GM18907 (cell line): ENCODE measurements at regions not wholly inside any gene's neighbourhood (a gene's known extent, or its start where the extent isn't known, plus 50 kb on each side); places are given as distances from the start of the nearest gene placed in this dataset.
"Not testable (repeated sequence)": the region's sequence is repeated elsewhere in the genome, so short reads cannot be mapped to it uniquely, and the experiment has no call there.

ENCODE experiments used
- ATAC-seq: cut with Tn5 transposase; IDR thresholded peaks from one replicate; pipeline ENCODE4 v1.9.1; 2021; ENCODE audit warnings: mild to moderate bottlenecking, moderate library complexity; ENCODE audit not compliant: unreplicated experiment

GRCh38 chr5:120913396-120913795 lies 449.3 kb downstream of the PRR16 start:
- no peak for ATAC-seq

GRCh38 chr5:120917214-120917758 lies 453.2 kb downstream of the PRR16 start:
- ATAC-seq: no peak

- no peak for ATAC-seq
Observed at GRCh38 chr5:120919017-120919416, 454.9 kb downstream of the PRR16 start.

GRCh38 chr5:120923026-120923425 lies 458.9 kb downstream of the PRR16 start:
- no peak for ATAC-seq

GRCh38 chr5:120926471-120926870 lies 462.4 kb downstream of the PRR16 start:
- no peak for ATAC-seq

GRCh38 chr5:120927950-120928530 lies 463.9 kb downstream of the PRR16 start:
- ATAC-seq: no peak

- no peak for ATAC-seq
Observed at GRCh38 chr5:120932480-120932879, 468.4 kb downstream of the PRR16 start.

- no peak for ATAC-seq
Observed at GRCh38 chr5:120934031-120934430, 469.9 kb downstream of the PRR16 start.

- ATAC-seq: no peak
Observed at GRCh38 chr5:120936652-120937051, 472.6 kb downstream of the PRR16 start.

GRCh38 chr5:120938604-120939003 lies 474.5 kb downstream of the PRR16 start:
- no peak for ATAC-seq

- no peak for ATAC-seq
Observed at GRCh38 chr5:120942596-120943350, 478.7 kb downstream of the PRR16 start.

- not testable (repeated sequence) for ATAC-seq
Observed at GRCh38 chr5:120949596-120949995, 485.5 kb downstream of the PRR16 start.

- ATAC-seq: not testable (repeated sequence)
Observed at GRCh38 chr5:120953445-120953844, 489.3 kb downstream of the PRR16 start.

GRCh38 chr5:120954255-120954654 lies 490.2 kb downstream of the PRR16 start:
- ATAC-seq: no peak

GRCh38 chr5:120955795-120956194 lies 491.7 kb downstream of the PRR16 start:
- no peak for ATAC-seq

GRCh38 chr5:120958877-120959485 lies 494.9 kb downstream of the PRR16 start:
- no peak for ATAC-seq

- ATAC-seq: no peak
Observed at GRCh38 chr5:120960510-120960909, 496.4 kb downstream of the PRR16 start.

- no peak for ATAC-seq
Observed at GRCh38 chr5:120967366-120967765, 503.3 kb downstream of the PRR16 start.

- ATAC-seq: no peak
Observed at GRCh38 chr5:120974690-120975089, 510.6 kb downstream of the PRR16 start.

GRCh38 chr5:120982351-120982750 lies 518.3 kb downstream of the PRR16 start:
- ATAC-seq: no peak

- ATAC-seq: no peak
Observed at GRCh38 chr5:120985526-120985925, 521.4 kb downstream of the PRR16 start.

- no peak for ATAC-seq
Observed at GRCh38 chr5:120988491-120988890, 524.4 kb downstream of the PRR16 start.
